Cardiac muscle cell (in vitro differentiated cells and primary cell): ENCODE measurements at regions not wholly inside any gene's neighbourhood (a gene's known extent, or its start where the extent isn't known, plus 50 kb on each side); places are given as distances from the start of the nearest gene placed in this dataset.

Source experiments
- DNase-seq, 2 donors: peaks; one replicate each; pipeline versions ENCODE4 v3.0.0 to v3.0.0-alpha.2; 2010 to 2017; ENCODE audit warnings: low read depth in 1 of 2, low spot score in 1 of 2
- H3K27ac ChIP-seq: fragments of 200-600 bp; sonication (generic); 2 replicates; pipeline ENCODE4 v1.5.1; 2016
- H3K27me3 ChIP-seq: fragments of 200-600 bp; sonication (generic); 2 replicates; pipeline ENCODE4 v1.6.0; 2016; ENCODE audit warnings: control low read depth
- H3K36me3 ChIP-seq: fragments of 200-600 bp; sonication (generic); 2 replicates; pipeline ENCODE4 v1.5.1; 2016; ENCODE audit warnings: control low read depth
- H3K4me1 ChIP-seq: fragments of 200-600 bp; sonication (generic); 2 replicates; pipeline ENCODE4 v1.8.1; 2017; ENCODE audit warnings: low read depth, mild to moderate bottlenecking, mixed run types
- H3K4me3 ChIP-seq: fragments of 200-600 bp; sonication (generic); 2 replicates; pipeline ENCODE4 v1.5.1; 2016; ENCODE audit warnings: mild to moderate bottlenecking
- H3K9me3 ChIP-seq: fragments of 200-600 bp; sonication (generic); 2 replicates; pipeline ENCODE4 v1.5.1; 2017; ENCODE audit warnings: low read depth, mild to moderate bottlenecking, control low read depth
- CTCF ChIP-seq: IDR thresholded peaks from 2 replicates; pipeline ENCODE4 v1.5.1; 2012; ENCODE audit warnings: low read depth, mild to moderate bottlenecking, low read length

GRCh38 chr12:47378222-47378582 lies 298.4 kb upstream of the AMIGO2 start:
- Histone ChIP-seq H3K4me1 (peaks cover 3% of the 10 kb centered on the region), H3K9me3 (no peaks in the 10 kb centered on the region), H3K27ac (no peak overlapping the region), H3K4me3 (no peak overlapping the region), H3K36me3 (no peaks in the 10 kb centered on the region), H3K27me3 (peaks cover 7% of the 10 kb centered on the region)
- peak in 1 of 2 donors; percentile 58 for DNase-seq
- TF ChIP-seq CTCF, result no peak

- H3K36me3 ChIP-seq, result no peaks in the 10 kb centered on the region
- peak; percentile 3 for TF ChIP-seq CTCF
- peaks cover 3% of the 10 kb centered on the region for H3K4me1 ChIP-seq
- H3K4me3 ChIP-seq, result no peak overlapping the region
- no peak overlapping the region for H3K27ac ChIP-seq
- H3K9me3 ChIP-seq, result no peaks in the 10 kb centered on the region
- DNase-seq, result peak; percentile 4 to 100
- peaks cover 7% of the 10 kb centered on the region for H3K27me3 ChIP-seq
Observed at GRCh38 chr12:47377414-47378221, 297.9 kb upstream of the AMIGO2 start.

DNA sequence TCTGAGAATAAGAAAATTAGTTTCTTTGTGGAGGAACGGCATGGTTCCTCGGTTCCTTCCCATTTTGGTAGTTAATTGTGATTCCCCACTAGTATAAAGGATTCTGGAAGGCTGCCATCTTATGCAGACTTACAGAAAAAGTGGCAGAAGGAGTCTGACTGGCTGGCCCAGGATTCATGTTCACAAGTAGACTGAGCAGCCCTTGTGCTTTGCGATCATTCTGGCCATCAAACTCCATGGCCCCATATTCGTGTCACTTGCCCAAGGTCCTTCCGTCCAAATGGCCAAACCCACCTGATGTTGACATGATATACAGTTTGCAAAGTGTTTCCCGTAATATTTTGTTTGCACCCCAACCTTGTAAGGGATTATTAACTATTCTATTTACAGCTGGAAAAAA lies 297.2 kb upstream of the AMIGO2 start:
- Histone ChIP-seq H3K4me3 (no peak overlapping the region), H3K27me3 (peaks cover 7% of the 10 kb centered on the region), H3K36me3 (no peaks in the 10 kb centered on the region), H3K4me1 (peaks cover 3% of the 10 kb centered on the region), H3K9me3 (no peaks in the 10 kb centered on the region), H3K27ac (no peak overlapping the region)
- DNase-seq, result peak in 1 of 2 donors; percentile 64
- no peak for TF ChIP-seq CTCF

DNA sequence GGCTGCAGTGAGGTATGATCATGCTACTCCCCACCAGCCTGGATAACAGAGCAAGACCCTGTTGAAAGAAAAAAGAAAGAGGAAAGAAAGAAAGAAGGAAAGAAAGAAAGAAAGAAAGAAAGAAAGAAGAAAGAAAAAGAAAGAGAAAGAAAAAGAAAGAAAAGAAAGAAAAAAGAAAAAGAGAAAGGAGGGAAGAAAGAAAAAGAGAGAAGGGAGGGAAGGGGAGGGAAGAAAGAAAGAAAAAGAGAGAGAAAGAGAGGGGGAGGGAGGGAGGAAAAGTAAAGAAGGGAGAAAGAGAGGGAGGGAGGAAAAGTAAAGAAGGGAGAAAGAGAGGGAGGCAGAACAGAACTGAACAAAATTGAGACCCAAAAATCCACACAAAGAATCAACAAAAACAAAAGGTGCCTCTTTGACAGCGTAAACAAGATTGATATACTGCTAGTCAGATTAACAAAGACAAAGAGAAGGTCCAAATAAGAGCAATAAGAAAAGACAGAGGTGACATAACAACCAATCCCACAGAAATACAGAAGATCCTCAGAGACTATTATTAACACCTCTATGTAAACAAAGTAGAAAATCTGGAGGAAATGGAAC lies 293.9 kb upstream of the AMIGO2 start:
- Histone ChIP-seq H3K27me3 (peaks cover 1% of the 10 kb centered on the region), H3K36me3 (no peaks in the 10 kb centered on the region), H3K4me3 (no peak overlapping the region), H3K9me3 (no peaks in the 10 kb centered on the region), H3K4me1 (peaks cover 3% of the 10 kb centered on the region), H3K27ac (no peak overlapping the region)
- DNase-seq, result no peak
- TF ChIP-seq CTCF, result no peak

DNA sequence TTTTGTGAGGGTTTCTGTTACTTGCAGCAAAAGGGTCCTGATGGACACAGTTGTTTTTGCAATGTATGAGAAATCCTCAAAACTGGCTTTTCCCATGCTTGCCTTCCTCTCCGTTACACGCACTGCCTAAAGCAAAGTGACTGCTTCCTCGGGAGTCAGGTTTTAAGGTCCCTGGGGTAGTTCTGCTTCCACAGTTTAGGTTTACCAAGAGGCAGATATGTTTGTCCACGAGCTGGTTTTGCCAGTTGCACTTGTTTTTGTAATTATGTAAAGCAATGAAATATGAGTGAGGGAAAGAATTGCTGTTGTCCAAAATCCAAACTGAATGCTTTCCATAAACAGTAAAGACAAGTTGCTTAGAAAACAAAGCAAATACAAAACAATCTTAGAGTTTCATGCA lies 290.7 kb upstream of the AMIGO2 start:
- no peak for TF ChIP-seq CTCF
- Histone ChIP-seq H3K4me1 (no peaks in the 10 kb centered on the region), H3K27ac (no peak overlapping the region), H3K9me3 (no peaks in the 10 kb centered on the region), H3K27me3 (no peaks in the 10 kb centered on the region), H3K4me3 (no peak overlapping the region), H3K36me3 (no peaks in the 10 kb centered on the region)
- DNase-seq, result no peak
